NCI-H345 (cell line): ENCODE measurements at regions not wholly inside any gene's neighbourhood (a gene's known extent, or its start where the extent isn't known, plus 50 kb on each side); places are given as distances from the start of the nearest gene placed in this dataset.
"Not testable (repeated sequence)": the region's sequence is repeated elsewhere in the genome, so short reads cannot be mapped to it uniquely, and the experiment has no call there.

Source experiments
- DNase-seq: peaks from one replicate; lab custom pipeline; 2025; lab: John Stamatoyannopoulos, UW

DNA sequence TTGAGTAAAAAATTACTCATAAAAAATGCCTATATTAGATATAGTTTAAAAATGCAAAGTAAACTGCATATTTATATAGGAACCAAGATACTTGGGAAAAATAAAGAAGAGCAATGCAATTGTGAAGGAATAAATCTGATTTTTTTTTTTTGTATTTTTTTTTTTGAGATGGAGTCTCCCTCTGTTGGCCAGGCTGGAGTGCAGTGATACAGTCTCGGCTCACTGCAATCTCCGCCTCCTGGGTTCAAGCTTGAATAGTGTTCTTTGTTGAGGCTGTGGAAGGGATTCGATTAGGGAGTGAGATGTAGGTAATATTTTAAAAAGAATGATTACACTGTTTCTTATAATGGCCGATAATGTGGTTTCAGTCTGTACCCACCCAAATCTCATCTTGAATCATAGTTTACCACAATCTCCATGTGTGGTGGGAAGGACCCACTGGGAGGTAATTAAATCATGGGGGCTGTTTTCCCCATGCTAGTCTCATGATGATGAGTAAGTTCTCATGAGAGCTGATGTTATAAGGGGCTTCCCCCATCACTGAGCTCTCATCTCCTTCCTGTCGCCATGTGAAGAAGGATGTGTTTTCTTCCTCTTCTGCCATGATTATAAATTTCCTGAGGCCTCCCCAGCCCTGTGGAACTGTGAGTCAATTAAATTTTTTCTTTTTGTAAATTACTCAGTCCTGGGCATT is 1765.9 kb downstream of the PLA2G4A start:
- DNase-seq: no peak

GRCh38 chr1:188599313-188599712 is 1770.6 kb downstream of the PLA2G4A start:
- no peak for DNase-seq

- DNase-seq: no peak
Observed at GRCh38 chr1:188611432-188611831, 1782.7 kb downstream of the PLA2G4A start.

DNA sequence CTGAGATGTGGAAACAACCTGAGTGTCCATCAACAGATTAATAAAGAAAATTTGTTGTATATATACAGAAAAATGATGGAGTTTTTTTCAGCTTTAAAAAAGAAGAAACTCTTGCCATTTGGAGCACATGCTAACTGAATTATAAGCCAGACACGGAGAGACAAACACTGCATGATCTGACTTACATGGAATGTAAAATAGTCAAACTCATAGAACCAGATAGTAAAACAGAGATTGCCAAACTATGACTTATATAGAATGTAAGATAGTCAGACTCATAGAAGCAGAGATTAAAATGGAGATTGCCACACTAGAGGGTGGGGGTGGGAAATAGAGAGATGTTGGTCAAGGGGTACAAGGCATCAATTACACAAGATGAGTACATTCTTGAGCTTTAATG is 1786.6 kb downstream of the PLA2G4A start:
- DNase-seq: no peak

- DNase-seq: no peak
Observed at GRCh38 chr1:188620236-188620635, 1791.5 kb downstream of the PLA2G4A start.

DNA sequence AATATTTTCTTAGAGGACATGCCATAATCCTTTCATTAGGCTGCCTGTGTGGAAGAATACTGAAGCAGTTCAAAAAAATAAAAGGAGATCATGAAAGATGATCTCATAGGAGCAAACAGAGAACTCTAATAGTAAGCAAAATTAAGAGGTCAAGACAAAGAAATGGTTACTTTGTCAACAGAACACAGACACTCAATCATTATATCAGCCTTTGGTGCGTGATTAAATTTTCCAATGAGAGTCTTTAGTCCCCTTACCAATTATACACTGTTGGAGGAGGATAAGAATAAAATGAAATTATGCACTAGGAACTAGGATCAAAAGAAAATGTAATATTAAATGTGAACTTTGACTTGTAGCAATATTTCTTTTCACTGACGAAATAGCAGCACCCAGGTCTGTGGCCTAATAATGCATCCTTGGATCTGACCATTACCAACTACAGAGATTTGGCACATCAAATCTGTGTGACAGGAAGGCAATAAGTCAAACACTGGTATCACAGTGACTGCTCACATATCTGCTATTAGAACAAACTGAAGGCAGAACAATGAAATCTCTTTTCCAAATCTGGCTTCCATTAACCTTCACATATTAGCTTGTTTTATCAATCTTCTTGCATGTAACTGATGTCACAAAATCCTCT is 1812.9 kb downstream of the PLA2G4A start:
- no peak for DNase-seq

- peak; percentile 92 for DNase-seq
Observed at GRCh38 chr1:188642704-188643103, 1814.0 kb downstream of the PLA2G4A start.

DNA sequence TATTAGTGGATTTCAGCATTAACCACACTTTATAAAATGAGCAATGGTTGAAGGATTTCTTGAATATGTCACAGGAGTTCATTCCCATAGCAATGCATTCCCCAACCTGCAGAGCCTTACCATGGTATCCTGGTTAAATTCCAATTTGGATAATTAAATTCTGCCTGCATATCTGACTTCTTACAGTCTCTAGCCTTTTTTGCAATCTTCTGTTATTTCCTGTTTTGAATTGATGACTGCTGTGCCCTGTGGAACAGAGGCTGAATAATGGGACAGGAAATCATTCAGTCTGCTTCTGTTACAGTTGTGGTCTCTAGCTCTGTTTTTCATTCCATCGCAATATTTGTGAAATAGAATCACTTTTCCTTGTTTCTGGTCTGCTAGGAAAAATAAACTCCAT is 1823.9 kb downstream of the PLA2G4A start:
- DNase-seq: no peak

- DNase-seq: not testable (repeated sequence)
Observed at GRCh38 chr1:188655966-188656365, 1821.7 kb downstream of the BRINP3 start.

- DNase-seq: no peak
Observed at GRCh38 chr1:188660572-188660971, 1817.1 kb downstream of the BRINP3 start.

DNA sequence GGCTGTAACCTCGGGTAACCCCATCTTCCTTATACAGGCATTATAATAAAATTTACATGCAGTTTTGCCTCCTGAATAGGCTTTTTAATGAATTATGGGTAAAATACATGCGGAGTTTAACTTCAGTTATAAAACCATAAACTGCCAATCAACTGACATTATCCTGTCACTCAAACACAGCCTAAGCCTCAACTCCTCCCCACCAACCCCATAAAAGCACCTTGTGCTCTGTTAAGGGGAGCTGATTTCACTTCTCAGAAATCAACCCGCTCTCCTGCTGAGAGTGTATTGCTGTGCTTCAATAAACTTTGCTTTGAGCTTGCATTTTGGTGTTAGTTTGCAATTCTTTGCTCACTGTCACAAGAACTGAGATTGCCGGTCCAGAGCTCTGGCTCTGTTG is 1812.2 kb downstream of the BRINP3 start:
- DNase-seq: no peak

DNA sequence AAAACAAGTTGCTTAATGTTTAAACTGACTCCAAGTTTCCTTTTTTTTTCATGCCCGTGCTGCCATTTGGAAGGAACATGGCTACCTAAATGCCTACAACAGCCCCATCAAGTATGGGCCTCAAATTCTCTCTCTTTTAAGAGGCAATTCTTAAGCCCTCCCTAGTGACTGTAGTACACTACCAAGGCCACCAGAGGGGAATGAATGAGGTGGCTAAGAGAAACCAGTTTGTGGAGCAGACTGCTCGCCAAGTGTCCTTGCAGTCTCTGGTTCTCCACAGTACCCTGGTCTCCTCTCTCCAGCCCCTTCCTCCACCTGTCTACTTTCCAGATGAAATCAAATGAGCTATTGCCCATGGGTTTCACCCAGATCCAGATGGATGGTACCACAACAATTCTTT is 1809.6 kb downstream of the BRINP3 start:
- DNase-seq: no peak

DNA sequence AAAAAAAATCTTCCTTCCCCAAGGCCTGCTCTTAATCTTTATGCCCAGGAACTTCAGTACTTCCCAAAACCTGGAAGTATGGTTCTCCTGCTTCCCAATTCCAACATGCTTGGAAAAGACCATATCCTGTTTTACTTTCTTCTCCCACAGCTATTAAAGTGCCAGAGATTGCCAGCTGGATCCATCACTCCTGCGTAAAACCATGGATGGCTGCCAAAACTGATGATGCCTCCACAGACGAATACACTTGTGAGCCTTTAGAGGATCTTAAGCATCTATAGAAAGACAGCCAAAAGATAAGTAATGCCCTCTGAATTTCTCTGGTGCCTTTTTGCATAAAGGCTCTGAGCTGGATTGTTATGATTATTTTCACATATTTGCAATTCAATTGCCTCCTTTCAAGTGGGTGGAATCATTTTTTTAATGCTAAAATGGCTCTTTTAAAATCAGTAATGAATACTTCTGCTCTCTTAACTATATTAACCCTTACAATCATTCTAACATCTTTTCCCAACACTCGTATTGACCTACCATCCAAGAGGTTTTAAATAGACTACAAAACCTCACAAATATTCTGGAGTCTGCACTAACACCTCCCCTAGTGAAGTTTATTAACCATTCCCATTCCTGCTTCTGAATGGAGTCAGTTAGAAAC is 1807.8 kb downstream of the BRINP3 start:
- DNase-seq: peak; percentile 62

GRCh38 chr1:188670837-188671236 is 1806.8 kb downstream of the BRINP3 start:
- no peak for DNase-seq

- DNase-seq: no peak
Observed at GRCh38 chr1:188672153-188672552, 1805.5 kb downstream of the BRINP3 start.

DNA sequence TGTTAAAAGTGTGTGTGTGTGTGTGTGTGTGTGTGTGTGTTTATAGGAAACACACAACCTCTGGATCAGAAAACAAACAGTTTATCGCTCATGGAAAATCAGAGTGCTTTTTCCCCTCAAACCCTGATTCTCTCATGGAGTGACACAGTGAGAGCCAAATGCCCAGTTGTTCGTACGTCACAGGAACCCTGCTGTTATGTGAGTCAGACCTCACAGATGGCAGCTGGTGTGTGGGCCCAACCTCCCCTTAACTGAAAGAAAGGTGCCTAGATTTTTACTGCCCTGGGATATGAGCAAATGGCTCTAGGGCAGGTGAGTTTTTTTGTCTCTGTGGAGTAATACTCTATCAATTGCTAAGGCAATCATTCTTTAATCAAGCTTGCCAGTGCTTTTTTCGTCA is 1788.1 kb downstream of the BRINP3 start:
- peak; percentile 37 for DNase-seq

- DNase-seq: no peak
Observed at GRCh38 chr1:188700116-188700515, 1777.5 kb downstream of the BRINP3 start.

DNA sequence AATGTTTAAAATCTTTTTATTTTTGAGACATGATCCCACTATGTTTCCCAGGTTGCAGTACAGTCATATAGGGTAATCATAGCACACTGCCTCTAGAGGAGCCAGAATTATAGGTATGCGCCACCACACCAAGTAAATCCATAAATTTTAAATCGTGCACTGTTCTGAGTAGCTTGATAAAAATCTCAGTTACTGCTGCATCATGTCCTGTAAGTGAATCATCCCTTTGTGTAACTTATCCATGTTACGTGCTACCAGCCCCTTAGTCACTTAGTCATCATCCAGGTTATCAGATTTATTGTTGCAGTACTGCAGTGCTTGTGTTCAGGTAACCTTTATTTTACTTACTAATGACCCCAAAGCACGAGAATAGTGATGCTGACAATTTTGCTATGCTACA is 1770.9 kb downstream of the BRINP3 start:
- no peak for DNase-seq

- peak; percentile 55 for DNase-seq
Observed at GRCh38 chr1:188708795-188709535, 1768.7 kb downstream of the BRINP3 start.

DNA sequence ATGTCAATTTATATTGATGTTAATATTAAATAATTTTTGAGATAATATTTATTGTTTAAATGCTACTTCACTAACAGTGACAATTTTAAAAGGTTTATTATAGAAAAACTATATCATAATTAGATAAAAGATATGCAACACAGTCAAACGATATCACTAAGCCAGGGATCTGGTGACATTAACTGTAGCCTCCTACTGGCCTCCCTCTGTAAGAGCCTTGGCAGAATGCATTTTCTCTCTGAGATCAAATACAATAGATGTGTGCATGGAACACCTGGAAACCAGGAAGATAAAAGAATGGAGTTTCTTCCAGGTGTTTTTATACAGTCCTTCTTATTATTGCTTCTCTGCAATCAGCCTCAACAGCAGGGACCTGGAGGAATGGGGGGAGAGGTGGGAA is 1762.1 kb downstream of the BRINP3 start:
- DNase-seq: peak; percentile 25

DNA sequence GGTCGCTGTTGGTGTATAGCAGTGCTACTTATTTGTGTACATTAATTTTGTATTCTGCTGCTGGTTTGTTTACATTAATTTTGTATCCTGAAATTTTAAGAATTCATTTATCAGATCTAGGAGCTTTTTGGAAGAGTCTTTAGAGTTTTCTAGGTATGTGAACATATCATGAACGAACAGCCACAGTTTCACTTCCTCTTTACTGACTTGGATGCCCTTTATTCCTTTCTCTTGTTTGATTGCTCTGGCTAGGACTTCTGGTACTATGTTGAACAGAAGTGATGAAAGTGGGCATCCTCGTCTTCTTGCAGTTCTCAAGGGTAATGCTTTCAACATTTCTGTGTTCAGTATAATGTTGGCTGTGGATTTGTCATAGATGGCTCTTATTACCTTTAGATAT is 1757.9 kb downstream of the BRINP3 start:
- DNase-seq: no peak

- no peak for DNase-seq
Observed at GRCh38 chr1:188723332-188724020, 1754.2 kb downstream of the BRINP3 start.
